Parathyroid adenoma (tissue), 2 donors: ENCODE measurements at regions not wholly inside any gene's neighbourhood (a gene's known extent, or its start where the extent isn't known, plus 50 kb on each side); places are given as distances from the start of the nearest gene placed in this dataset.

Experiments
- H2AFZ ChIP-seq: fragments of 300-600 bp; sonication (generic); one replicate; pipeline ENCODE4 v1.7.0; 2017; ENCODE audit warnings: antibody characterized with exemption, mild to moderate bottlenecking
- H3K27ac ChIP-seq: fragments of 300-600 bp; sonication (generic); one replicate; pipeline ENCODE4 v1.7.0; 2017
- H3K27me3 ChIP-seq: fragments of 300-600 bp; sonication (generic); one replicate; pipeline ENCODE4 v1.7.0; 2017; ENCODE audit warnings: low read length; ENCODE audit not compliant: control insufficient read depth, insufficient read depth
- H3K36me3 ChIP-seq: fragments of 300-600 bp; sonication (generic); one replicate; pipeline ENCODE4 v1.7.0; 2017; ENCODE audit warnings: low read length; ENCODE audit not compliant: control insufficient read depth, insufficient read depth
- H3K4me1 ChIP-seq: fragments of 300-600 bp; sonication (generic); one replicate; pipeline ENCODE4 v1.7.0; 2017; ENCODE audit warnings: control low read depth
- H3K4me2 ChIP-seq: fragments of 300-600 bp; sonication (generic); one replicate; pipeline ENCODE4 v1.7.0; 2017; ENCODE audit warnings: low read length
- H3K4me3 ChIP-seq: fragments of 300-600 bp; sonication (generic); one replicate; pipeline ENCODE4 v1.7.0; 2017; ENCODE audit warnings: low read depth, low read length
- H3K79me2 ChIP-seq: fragments of 300-600 bp; sonication (generic); one replicate; pipeline ENCODE4 v1.7.0; 2017; ENCODE audit warnings: control low read depth
- H3K9ac ChIP-seq: fragments of 300-600 bp; sonication (generic); one replicate; pipeline ENCODE4 v1.7.0; 2017; ENCODE audit warnings: mild to moderate bottlenecking
- H3K9me3 ChIP-seq: fragments of 300-600 bp; sonication (generic); one replicate; pipeline ENCODE4 v1.7.0; 2017; ENCODE audit warnings: low read length; ENCODE audit not compliant: control insufficient read depth
- CTCF ChIP-seq: fragments of 300-600 bp; sonication (generic); IDR thresholded peaks from one replicate; pipeline ENCODE4 v1.7.0; 2017; ENCODE audit warnings: antibody characterized with exemption, mild to moderate bottlenecking
- donor health status: primary hyperparathyroidism.

GRCh38 chr16:62216837-62217236 is 180.6 kb upstream of the CDH8 start:
- H3K36me3 ChIP-seq: no peaks in the 10 kb centered on the region
- H3K4me2 ChIP-seq: no peak overlapping the region
- H3K4me3 ChIP-seq: no peak overlapping the region
- H3K4me1 ChIP-seq: no peaks in the 10 kb centered on the region
- no peak overlapping the region for H3K27ac ChIP-seq
- no peak overlapping the region for H3K9ac ChIP-seq
- H2AFZ ChIP-seq: no peak overlapping the region
- no peaks in the 10 kb centered on the region for H3K9me3 ChIP-seq
- no peak for TF ChIP-seq CTCF
- no peaks in the 10 kb centered on the region for H3K27me3 ChIP-seq
- H3K79me2 ChIP-seq: no peaks in the 10 kb centered on the region

- H3K4me3 ChIP-seq: no peak overlapping the region
- H2AFZ ChIP-seq: no peak overlapping the region
- H3K36me3 ChIP-seq: no peaks in the 10 kb centered on the region
- no peaks in the 10 kb centered on the region for H3K9me3 ChIP-seq
- no peaks in the 10 kb centered on the region for H3K79me2 ChIP-seq
- H3K4me2 ChIP-seq: no peak overlapping the region
- H3K9ac ChIP-seq: no peak overlapping the region
- H3K27me3 ChIP-seq: no peaks in the 10 kb centered on the region
- no peaks in the 10 kb centered on the region for H3K4me1 ChIP-seq
- no peak for TF ChIP-seq CTCF
- no peak overlapping the region for H3K27ac ChIP-seq
Observed at GRCh38 chr16:62213763-62214162, 177.5 kb upstream of the CDH8 start.

GRCh38 chr16:62208934-62209333 is 172.7 kb upstream of the CDH8 start:
- no peak for TF ChIP-seq CTCF

GRCh38 chr16:62205459-62205858 is 169.2 kb upstream of the CDH8 start:
- Histone ChIP-seq H2AFZ (no peak overlapping the region), H3K27ac (no peak overlapping the region), H3K36me3 (no peaks in the 10 kb centered on the region), H3K9ac (no peak overlapping the region), H3K9me3 (no peaks in the 10 kb centered on the region), H3K27me3 (no peaks in the 10 kb centered on the region), H3K79me2 (no peaks in the 10 kb centered on the region), H3K4me1 (no peaks in the 10 kb centered on the region), H3K4me2 (no peak overlapping the region), H3K4me3 (no peak overlapping the region)
- no peak for TF ChIP-seq CTCF

More at GRCh38 chr16:62208934-62209333, 172.7 kb upstream of the CDH8 start:
- no peaks in the 10 kb centered on the region for H3K27me3 ChIP-seq
- H3K4me2 ChIP-seq: no peak overlapping the region
- H3K4me1 ChIP-seq: no peaks in the 10 kb centered on the region
- H3K79me2 ChIP-seq: no peaks in the 10 kb centered on the region
- H3K4me3 ChIP-seq: no peak overlapping the region
- no peaks in the 10 kb centered on the region for H3K9me3 ChIP-seq
- H3K27ac ChIP-seq: no peak overlapping the region
- H3K9ac ChIP-seq: no peak overlapping the region
- no peaks in the 10 kb centered on the region for H3K36me3 ChIP-seq
- H2AFZ ChIP-seq: no peak overlapping the region

GRCh38 chr16:62201911-62202310 is 165.7 kb upstream of the CDH8 start:
- H3K4me2 ChIP-seq: no peak overlapping the region
- no peaks in the 10 kb centered on the region for H3K27me3 ChIP-seq
- H3K79me2 ChIP-seq: no peaks in the 10 kb centered on the region
- no peak overlapping the region for H3K9ac ChIP-seq
- no peaks in the 10 kb centered on the region for H3K4me1 ChIP-seq
- H3K9me3 ChIP-seq: no peaks in the 10 kb centered on the region
- no peak overlapping the region for H3K4me3 ChIP-seq
- no peak for TF ChIP-seq CTCF
- no peak overlapping the region for H3K27ac ChIP-seq
- H2AFZ ChIP-seq: no peak overlapping the region
- H3K36me3 ChIP-seq: no peaks in the 10 kb centered on the region
